T-helper 1 cell treated with Interleukin-12 subunit alpha and Interleukin-12 subunit beta and Interleukin-4 antibody, amounts not matched to agents 30 ng/mL and 1 ng/mL, for 36 hours (primary cell): ENCODE measurements at regions not wholly inside any gene's neighbourhood (a gene's known extent, or its start where the extent isn't known, plus 50 kb on each side); places are given as distances from the start of the nearest gene placed in this dataset.

Experiments
- intact Hi-C: fragments of 100-400 bp; cut with micrococcal nuclease; formaldehyde crosslinking; loops from one replicate; pipeline ENCODE4 v1.15.1; 2024

DNA sequence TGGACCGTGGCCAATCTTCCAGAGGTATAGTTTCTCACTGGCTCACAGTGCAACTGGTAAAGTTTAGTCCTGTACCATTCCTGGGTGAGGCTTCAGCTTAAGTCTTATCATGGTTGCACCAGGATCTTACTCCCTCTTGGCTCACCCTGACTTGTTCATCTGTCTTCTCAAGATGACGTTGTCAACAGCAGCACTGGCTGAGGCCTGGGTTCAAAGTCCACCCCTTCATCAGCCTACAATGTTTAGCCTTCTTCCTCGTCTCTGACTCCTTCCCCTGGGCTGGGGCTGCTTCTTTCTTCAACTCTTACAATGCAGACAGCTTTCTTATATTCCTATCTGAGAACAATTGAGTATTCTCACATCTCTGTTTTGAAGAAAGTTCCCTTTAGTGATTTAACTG lies 311.1 kb upstream of the CLINT1 start:
- intact Hi-C loops, result no loop called here

DNA sequence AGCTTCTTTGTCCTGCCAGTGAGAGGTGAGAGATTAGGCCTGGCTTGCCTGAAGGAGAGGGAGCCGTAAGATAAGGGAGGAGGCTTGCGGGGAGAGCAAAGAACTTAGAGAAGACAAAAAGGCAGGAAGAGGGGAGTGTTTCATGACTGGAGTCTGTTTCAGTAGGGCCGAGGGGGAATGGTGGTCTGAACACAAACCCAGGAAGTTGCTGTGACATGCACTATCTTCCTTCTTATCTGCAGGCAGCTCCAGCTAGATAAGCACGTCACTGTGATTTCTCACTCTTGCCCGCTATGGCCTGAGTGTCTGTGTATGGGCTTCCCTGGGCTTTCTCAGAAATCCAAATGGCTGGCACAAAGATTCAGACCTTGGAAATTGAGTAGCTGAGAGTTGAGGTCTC lies 307.5 kb upstream of the CLINT1 start:
- intact Hi-C loops, result no loop called here

DNA sequence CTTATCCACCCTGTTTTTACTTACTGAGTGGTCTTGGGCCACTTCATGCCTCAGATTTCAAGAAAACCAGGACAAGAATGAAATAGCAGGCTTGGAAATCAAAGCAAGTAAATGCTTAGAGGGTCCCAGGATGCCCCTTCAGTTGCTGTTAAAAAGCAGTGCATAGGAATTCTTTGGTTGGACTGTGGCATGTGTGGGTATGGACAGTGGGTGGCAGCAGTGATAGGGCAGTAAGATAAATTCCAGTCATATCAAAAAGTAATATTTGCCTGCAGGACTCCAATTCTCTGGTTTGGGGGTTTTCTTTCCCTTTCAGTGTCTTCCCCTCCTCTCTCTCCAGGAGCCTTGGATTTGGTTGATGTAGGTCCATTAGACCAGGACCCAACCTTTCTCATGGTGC lies 306.7 kb upstream of the CLINT1 start:
- intact Hi-C loops, result no loop called here

DNA sequence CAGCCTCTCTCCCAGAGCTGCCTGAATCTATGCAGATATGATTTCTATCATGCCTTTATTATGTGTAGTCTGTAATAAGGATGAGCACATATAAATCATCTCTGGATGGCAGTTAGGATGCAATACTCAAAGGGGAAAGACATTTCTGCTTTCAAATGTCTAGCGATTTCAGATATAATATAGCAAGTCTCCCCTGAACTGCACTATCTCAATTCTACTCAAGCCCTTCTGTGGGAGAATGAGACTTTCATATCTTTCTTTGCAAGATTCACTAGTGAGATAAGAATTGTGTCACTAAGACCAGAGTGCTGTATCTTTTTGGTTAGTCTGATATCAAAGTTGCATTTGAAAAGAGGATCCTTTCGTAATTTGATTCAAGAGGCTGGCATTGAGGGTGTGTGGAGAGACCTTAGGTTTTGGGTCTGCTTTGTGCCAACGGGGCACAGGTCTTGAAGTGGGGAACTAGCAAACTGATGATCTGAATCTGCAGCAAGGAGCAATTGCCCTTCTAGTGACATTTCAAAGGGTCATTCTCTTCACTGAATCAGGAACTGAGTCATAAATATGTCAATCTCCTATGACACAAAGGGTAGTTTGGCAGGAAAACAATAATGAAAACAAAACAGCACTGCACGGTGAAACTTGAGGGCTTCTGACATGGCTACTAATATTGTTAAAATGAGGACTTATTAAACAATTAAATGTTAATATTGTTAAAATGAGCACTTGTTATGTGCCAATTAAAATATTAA lies 305.5 kb upstream of the CLINT1 start:
- intact Hi-C loops, result no loop called here

DNA sequence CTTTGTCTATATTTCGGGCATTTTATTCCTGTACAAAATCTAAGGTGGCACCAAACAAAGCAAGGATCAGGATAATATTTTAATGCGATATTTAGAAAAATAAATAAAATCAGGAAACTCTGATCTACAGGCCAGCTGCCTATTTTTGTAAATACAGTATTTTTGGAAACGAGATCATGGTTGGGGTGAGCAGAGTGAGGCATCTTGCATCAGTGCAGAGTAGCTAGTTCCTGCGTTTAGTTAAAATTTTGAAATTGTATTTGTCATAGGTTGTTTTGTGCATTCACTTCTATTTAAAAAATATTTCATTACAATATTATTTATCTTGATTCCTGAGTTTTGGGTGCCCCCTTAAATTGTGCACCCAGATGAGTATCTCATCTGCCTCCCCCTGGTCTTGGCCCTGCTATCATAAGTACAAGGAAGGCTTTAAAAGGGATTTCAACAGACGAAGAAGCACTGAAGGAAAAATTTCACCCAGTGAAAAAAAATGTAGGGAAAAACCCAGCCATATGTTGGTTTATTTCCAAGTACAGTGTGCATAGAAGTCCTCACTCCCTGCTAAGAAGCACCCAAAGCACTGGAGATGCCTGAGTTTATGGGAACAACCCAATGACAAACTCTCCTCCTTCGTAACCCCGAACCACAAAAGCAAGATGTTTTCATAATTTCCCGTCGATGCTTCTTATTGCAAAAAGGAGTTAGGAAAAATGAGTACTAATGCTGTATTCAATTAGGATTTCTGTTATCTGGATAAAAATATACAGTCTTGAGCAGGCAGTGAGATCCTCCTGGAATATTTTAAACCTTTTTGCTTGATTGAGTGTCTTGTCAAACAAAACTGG lies 304.7 kb upstream of the CLINT1 start:
- intact Hi-C loops, result no loop called here

DNA sequence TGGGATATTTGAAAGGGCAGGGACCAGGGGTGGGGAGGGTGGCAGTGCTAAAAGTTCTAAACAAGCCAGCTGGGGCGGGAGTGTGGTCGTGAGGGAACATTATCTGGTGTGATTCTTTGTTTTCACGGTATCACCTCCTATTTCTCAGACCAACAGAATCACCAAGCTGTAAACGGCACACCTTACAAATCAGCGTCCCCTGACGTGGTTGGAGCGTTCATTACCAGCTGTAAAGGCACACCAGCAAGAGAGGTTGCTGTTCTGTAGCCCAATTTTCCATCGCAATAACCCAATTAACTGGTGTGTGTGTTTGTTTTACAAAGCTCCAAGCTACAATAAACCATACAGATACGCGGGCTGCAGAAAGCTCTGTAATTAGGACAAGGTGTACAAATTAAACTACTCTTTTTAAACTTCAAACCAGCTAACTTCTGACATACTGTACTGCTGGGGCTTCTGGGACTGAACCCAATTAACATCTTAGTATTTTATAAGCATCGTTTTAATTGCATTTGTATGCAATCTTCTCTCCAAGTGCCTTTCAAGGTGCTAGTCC lies 303.6 kb upstream of the CLINT1 start:
- intact Hi-C loops, result no loop called here

DNA sequence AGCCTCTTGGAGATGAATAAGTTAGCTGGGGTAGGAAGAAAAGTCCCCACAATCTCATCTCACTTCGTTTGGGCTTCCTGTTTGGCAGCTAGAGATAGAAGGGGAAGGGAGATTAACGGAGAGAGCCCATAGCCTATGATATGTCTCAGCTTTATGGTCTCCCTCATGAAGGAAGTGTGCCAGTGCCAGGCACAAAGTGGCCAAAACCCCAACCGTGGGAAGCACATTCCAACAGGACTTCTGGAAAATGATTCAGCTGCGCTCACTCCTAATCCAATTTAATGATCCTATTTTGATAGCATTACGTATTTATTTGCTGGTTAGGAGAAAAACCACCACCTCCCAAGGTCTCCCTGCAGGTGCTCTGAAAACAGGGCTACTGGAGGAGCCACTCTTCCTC lies 303.1 kb upstream of the CLINT1 start:
- intact Hi-C loops, result no loop called here

DNA sequence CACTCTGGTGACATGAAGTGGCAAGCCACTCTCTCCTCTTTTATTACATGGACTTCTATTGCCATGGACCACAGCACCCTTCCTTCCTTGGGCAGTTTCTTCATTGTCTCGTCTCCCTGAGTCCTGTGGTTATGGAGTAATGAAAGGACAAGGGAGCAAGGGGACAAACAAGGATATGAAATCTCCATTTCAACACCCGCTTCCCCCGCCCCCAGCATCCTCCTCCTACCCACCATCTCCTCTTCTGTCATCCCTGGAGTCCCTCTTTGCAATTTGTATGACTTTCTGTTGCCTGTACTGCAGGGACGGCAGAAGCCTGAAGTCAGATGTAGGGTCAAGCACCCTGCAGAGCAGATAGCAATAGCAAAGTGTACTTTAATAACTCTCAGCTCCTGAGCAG lies 300.7 kb upstream of the CLINT1 start:
- intact Hi-C loops, result no loop called here

DNA sequence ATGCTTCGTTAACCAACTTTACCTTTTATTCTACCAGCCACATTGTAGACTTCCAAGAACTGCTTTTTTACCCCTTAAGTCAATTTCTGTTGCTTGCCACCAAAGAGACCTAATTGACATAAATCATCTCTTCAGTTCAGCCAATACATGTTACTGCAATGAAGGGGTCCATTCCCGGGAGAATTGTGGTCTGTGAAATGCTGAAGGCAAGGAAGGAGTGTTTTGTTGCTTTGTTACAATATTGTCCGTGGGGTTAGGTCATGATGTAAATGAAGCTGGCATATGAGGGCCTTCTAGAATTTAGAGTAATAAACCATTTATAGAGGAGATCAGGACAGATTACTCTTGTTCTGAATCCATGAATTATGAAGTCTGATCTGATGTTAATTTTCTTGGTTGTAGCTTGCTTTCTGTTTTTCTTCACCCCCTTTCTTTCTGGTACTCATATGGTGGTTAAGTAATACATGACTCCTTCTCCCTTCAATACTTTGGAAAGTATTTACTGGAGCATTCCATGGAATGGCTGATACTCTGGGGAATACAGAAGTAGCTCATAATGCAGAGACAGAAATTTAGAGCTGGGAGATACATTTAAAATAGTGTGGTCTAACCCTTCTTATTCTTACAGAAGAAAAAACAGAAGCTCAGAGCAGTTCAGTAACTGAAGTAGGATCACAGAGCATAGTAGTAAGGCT lies 297.0 kb upstream of the CLINT1 start:
- intact Hi-C loops, result no loop called here

DNA sequence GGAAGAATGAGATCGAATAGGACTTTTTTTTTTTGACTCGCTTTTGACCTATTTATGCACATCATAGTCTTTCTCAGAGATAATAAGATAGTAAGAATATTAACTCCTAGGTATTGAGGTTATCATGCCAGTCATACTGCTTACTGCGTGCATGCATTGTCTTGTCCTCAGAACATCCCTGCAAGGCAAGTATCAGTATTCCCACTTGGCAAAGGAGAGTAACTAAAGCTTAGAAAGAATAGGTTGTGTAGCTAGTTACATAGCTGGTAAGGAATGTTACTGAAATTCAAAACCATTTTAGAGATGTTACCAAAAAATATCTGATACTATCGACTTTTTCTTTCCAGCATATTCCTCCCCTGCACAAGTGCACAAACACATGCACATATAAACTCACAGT lies 296.1 kb upstream of the CLINT1 start:
- intact Hi-C loops, result no loop called here

DNA sequence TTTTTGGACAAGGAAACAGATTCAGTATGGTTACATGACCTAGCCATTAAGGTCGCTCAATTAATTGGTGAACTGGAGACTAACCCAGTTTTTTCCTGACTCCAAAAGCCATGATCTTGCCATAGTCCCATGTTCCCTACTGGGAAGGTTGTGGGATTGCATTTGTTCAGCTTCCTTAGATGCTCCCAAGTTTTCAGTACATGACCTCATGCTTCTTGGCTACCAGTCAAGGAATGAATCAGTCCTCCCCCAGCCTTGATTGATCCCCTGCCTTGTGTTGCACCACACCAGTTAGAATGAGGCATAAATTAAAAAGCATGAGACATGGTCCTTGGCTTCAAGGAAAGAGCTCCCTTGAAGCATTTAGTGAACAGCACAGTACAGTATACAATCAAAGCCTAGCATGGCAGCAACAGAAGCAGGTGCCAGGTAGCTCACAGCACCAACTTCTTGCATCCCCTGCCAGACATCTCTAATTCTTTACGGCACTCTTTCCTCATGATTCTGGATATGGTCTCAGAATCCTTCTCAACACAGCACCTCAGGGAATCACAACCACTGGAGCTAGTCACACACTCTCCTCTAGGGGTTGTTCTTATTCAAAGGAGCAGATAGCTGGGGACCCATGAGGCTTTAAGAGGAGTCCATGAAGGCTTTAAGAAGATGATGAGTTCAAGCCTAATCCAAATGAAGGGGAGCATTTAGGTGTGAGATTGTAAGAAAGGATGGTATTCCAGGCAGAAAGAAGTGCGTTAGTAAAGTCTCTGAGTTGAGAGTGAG lies 295.5 kb upstream of the CLINT1 start:
- intact Hi-C loops, result no loop called here

DNA sequence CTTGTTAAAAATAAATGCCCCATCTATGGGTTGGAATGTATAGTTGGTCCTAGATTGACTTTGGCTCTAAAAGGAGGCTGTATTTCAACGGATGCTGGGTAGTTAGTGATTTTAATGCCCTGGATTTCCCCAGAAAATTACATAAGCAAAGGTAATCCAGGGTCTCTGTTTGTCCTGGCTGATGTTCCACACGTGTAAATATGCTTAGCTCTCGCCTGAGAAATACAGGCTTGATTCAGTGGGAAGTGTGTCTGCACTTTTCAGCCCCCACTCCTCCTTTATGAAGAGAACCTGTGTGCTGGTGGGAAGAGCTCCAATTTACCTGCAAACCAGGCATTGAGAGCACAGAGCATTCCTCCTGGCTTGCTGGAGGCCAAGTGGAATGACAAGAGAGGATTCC lies 294.6 kb upstream of the CLINT1 start:
- intact Hi-C loops, result no loop called here

DNA sequence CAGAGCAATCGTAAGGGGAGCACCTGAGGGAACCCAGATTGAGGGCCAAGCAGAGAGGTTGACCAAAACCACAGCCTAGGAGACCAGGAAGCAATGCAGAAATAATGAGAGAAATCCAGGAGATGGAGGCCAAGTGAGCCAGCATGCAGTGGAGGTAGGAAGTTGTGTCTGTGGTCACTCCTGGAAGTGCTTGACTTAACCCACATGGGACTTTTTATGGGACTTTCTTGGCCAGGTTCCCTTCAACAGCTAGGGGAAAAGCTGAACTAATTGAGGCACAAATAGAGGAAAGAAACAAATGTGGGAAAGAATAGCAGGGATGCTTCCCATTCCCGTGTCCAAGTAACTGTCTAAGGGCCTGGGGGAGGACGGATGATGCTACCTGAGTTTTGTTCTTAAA lies 293.2 kb upstream of the CLINT1 start:
- intact Hi-C loops, result no loop called here

DNA sequence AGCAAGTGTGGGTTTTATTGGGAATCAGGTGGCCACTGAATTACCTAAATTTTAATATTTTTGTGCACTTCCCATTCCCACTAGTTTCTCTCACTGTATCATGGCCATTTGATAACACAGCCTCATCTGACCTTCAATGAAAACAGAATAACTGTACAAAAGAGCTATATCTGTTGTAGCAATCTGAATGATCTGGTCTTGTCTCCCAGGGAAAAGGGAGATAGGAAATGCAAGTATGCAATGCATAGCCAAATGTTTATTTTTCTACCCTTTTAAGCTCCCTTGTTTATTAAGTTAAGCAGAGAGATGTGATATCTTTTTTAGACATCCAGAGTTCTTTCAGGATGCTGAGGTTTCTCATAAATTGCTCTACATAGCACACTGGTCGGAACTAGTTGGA lies 288.3 kb upstream of the CLINT1 start:
- intact Hi-C loops, result no loop called here

DNA sequence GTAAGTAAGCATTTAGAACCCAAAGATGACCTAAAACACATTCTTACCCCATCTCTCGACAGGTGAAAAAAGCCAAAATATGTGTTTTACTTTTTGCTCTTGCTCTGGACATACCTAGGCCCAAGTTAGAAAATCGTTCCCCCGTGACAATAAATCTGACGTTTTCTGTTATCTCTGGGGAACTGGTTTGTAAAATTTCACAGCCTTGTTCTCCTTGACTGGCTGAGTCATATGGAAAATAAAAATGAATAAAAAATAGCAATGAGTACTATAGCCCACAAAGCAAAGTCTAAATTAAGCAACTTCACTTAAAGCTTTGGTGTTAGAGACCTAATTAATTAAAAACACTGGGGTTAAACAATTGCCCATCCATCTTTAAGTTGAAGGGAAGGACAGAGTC lies 286.9 kb upstream of the CLINT1 start:
- intact Hi-C loops, result no loop called here

DNA sequence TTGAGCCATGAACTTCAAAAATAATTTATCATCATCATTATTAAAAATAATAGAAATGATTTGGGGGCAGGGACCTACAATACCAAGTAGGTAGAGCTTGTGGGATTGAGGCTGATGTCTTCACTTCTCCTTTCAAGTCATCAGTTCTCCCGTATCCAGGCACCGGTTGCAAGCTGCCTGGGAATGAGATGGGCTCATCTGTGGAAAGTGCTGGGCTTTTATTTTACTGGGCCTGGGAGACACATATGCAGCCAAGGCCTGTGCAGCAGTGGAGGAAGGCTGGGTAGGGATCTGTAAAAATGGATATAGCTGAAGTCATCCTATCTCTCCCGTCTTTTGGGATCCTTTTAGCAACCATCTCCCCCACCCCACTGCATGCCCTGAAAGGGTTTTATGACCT lies 284.1 kb upstream of the CLINT1 start:
- intact Hi-C loops, result no loop called here

DNA sequence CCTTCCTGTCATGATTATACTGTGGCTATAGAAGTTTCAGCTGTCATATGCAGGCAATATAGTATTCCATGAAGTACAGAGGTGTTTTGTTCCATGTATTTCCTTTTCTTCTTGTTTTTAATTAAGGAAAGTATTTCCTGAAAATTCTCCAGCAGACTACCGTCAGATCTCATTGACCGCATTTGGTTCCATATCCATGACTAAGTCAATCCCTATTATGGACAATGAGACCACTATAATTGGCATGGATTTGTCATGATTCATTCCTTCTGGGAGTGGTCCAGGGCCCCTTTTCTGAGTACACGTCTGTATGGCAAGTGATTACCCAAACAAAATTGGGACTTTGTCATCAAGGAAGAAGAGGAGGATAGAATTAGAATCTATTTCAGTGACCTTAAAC lies 283.2 kb upstream of the CLINT1 start:
- intact Hi-C loops, result no loop called here

DNA sequence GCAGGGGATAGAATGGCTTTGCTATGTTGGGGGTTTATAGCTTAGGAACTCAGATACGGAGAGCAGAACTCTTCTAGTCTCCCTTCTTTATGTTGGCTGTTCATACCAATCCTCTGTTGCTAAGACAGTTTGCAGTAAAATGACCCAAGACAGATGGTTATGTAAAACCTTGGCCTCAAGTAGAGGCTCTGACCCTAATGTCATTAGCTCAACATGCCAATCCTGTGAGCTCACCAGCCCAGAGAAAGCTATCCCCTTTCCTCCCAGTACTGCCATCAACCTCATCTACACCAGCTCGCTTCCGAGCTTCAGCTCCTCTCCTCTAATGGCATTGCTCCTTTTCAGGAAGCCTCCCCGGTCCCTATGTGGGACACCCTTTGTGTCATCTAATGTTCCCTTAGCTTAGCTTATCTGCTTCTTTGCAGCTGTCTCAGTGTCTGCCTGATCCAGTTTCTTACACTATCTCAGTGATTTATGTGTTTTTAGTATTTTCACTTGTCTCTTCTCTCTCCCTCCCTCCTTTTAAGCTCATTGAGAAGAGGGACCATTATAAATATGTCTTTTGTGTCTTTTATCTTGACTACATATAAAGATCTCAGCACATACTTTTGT lies 281.3 kb upstream of the CLINT1 start:
- intact Hi-C loops, result no loop called here

DNA sequence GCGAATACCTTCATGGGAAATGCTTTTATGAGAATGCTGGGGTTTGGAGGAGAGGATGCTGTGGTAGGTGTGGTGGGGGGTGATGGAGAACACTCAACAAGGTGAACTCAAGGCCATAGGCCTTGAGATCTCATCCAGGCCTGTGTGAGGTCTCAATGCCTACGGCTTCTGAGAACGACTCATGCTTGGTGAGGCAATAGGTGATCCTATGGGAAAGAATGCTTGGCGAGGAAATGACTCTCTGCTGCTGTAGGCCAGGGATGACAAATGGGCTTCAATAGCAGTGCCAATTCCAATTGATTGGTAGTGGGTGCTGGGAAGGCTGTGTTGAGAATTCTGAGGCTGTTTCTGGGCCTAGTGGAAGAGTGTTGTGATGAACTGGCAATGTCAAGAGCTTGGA lies 280.2 kb upstream of the CLINT1 start:
- intact Hi-C loops, result no loop called here

DNA sequence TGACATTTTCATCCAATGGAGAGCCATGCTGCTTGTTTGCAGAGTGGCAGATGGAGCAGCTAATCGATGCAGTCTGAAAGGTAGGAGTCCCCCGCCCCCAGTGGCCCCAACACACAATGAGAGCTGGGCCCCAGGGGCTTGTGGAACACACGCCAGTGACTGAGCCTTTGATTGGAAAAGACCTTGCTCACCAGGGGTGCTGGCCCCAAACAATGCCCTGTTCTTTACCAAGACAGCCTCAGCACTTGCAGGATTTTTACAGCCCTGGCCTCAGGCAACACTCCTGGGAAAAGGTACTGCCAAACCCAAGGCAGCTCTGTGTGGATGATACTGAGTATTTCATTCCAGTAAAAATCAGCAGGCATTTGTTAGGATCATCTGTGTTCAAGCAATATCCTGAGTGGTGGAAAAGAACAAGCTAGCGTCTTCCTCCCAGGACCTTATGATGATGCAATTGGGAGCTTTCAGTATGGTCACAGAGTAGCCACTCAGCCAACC lies 276.8 kb upstream of the CLINT1 start:
- intact Hi-C loops, result no loop called here

DNA sequence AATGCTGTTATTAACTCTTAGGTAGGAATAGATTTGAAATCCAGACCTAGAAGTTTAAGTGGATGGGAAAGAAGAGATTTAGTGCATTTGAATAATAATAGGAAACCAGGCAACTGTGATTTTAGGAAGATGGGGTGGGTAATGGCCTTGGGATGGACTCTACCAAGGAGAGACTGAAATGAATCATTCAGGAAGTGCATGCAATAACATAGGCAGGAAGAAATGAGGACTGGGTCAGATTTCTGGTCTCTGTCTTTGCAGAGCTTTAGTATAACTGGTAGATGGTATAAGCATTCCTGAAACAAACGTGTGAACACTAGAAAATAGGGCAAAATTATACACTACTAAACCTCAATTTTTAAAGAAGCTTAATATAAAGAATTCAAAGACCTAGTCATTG lies 274.4 kb upstream of the CLINT1 start:
- intact Hi-C loops, result no loop called here
